GM12891 (cell line): ENCODE measurements at regions not wholly inside any gene's neighbourhood (a gene's known extent, or its start where the extent isn't known, plus 50 kb on each side); places are given as distances from the start of the nearest gene placed in this dataset.

Source experiments
- POLR2A ChIP-seq: IDR thresholded peaks from 2 replicates; pipeline ENCODE4 v1.6.1; 2011; ENCODE audit warnings: low read depth, low read length, control low read depth
- POLR2AphosphoS5 ChIP-seq: IDR thresholded peaks from 2 replicates; pipeline ENCODE4 v1.6.1; 2011; ENCODE audit warnings: low read depth, low read length, control low read depth
- POU2F2 ChIP-seq: IDR thresholded peaks from 2 replicates; pipeline ENCODE4 v1.6.1; 2011; ENCODE audit warnings: low read depth, mild to moderate bottlenecking, control low read depth, low read length, moderate library complexity
- TAF1 ChIP-seq: IDR thresholded peaks from 2 replicates; pipeline ENCODE4 v1.6.1; 2011; ENCODE audit warnings: low read depth, low read length, control low read depth

DNA sequence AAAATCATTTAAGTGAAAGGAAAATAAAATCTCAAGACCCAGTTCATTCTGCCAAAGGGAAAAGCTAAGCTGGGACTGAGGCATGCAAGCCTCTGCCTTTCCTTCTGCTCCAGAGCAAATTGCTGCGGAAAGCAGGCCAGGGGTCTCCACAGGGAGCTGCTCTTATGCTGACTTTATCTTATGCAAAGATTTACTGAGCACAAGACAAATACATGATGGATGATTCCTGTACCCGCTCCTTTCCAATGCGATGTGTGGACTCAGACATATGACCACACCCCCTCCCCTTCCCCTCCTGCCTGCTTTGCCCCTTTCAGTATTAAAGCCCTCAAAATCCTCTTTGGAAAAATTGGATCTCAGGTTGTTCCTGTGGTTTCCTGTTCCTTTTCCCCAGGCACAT, 74.2 kb upstream of the INSIG1 start:
- TF ChIP-seq TAF1 (no peak), POLR2A (no peak), POLR2AphosphoS5 (no peak), POU2F2 (no peak)
